ENCODE measurements at regions not wholly inside any gene's neighbourhood (a gene's known extent, or its start where the extent isn't known, plus 50 kb on each side); places are given as distances from the start of the nearest gene placed in this dataset.
A peak's percentile ranks its signal among the peaks of the same experiment; 100 is the strongest.

- no peak for DNase-seq
Observed at GRCh38 chr5:118279540-118280294, 708.6 kb downstream of the DTWD2 start.

GRCh38 chr5:118270526-118270925, 717.8 kb downstream of the DTWD2 start:
- peak; percentile 60 for DNase-seq

GRCh38 chr5:118258223-118258622, 730.1 kb downstream of the DTWD2 start:
- no peak for DNase-seq

GRCh38 chr5:118257066-118257465, 731.3 kb downstream of the DTWD2 start:
- DNase-seq = peak; percentile 2

GRCh38 chr5:118253225-118254061, 734.9 kb downstream of the DTWD2 start:
- peak; percentile 36 for DNase-seq

GRCh38 chr5:118249386-118249785, 739.0 kb downstream of the DTWD2 start:
- no peak for DNase-seq

GRCh38 chr5:118247458-118247857, 740.9 kb downstream of the DTWD2 start:
- DNase-seq = no peak

GRCh38 chr5:118243613-118244012, 744.7 kb downstream of the DTWD2 start:
- no peak for DNase-seq

- no peak for DNase-seq
Observed at GRCh38 chr5:118243068-118243467, 745.3 kb downstream of the DTWD2 start.

GRCh38 chr5:118236108-118236849, 752.1 kb downstream of the DTWD2 start:
- no peak for DNase-seq

- no peak for DNase-seq
Observed at GRCh38 chr5:118233606-118234005, 754.7 kb downstream of the DTWD2 start.

GRCh38 chr5:118228489-118228888, 759.9 kb downstream of the DTWD2 start:
- no peak for DNase-seq

GRCh38 chr5:118224546-118224945, 763.8 kb downstream of the DTWD2 start:
- no peak for DNase-seq

- DNase-seq = peak; percentile 24
Observed at GRCh38 chr5:118220556-118221195, 767.7 kb downstream of the DTWD2 start.

GRCh38 chr5:118211606-118212005, 776.7 kb downstream of the DTWD2 start:
- no peak for DNase-seq

GRCh38 chr5:118208031-118208453, 780.3 kb downstream of the DTWD2 start:
- DNase-seq = no peak

- no peak for DNase-seq
Observed at GRCh38 chr5:118199801-118200200, 788.5 kb downstream of the DTWD2 start.

- no peak for DNase-seq
Observed at GRCh38 chr5:118196229-118196628, 792.1 kb downstream of the DTWD2 start.

- no peak for DNase-seq
Observed at GRCh38 chr5:118195211-118195610, 793.1 kb downstream of the DTWD2 start.

GRCh38 chr5:118193194-118193905, 795.0 kb downstream of the DTWD2 start:
- DNase-seq = no peak

GRCh38 chr5:118185018-118185417, 803.3 kb downstream of the DTWD2 start:
- DNase-seq = no peak

- no peak for DNase-seq
Observed at GRCh38 chr5:118176146-118176545, 812.2 kb downstream of the DTWD2 start.

Data from skin of body (tissue), 1 donor.